Thyroid gland (tissue), 4 donors: ENCODE measurements at regions not wholly inside any gene's neighbourhood (a gene's known extent, or its start where the extent isn't known, plus 50 kb on each side); places are given as distances from the start of the nearest gene placed in this dataset.

ENCODE experiments used
- CTCF ChIP-seq, 6 experiments: fragments of 200-600 bp in 3 of 6; fragments of 450-650 bp in 3 of 6; sonication (generic) in 3 of 6; IDR thresholded peaks; one replicate each; pipeline ENCODE4 v1.5.1; 2016 to 2019; ENCODE audit warnings: antibody characterized with exemption in 6 of 6, mild to moderate bottlenecking in 2 of 6, inconsistent platforms in 1 of 6, moderate library complexity in 1 of 6
- POLR2A ChIP-seq, 2 donors: fragments of 450-650 bp; IDR thresholded peaks; one replicate each; pipeline ENCODE4 v1.6.1; 2017; ENCODE audit warnings: antibody characterized with exemption in 2 of 2, mild to moderate bottlenecking in 2 of 2, moderate library complexity in 1 of 2

DNA sequence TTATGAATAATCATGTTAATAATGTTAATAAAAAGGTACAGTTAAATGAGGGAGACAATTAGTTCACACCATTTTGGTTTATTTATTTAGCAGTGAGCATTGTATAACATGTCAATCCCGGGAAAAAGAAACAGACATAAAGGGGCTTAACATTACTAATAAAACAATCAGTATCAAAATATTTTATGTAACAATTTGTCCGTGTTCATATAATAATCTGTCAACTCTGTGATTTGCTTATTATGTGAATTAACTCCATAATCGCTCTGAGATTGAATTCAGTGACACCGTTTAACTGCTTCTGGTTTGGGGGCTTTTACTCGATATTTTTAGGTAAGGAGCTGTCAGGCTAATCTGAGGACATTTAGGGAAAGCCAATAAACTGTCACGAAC is 95.8 kb upstream of the HMGA2 start:
- TF ChIP-seq CTCF (IDR thresholded peaks at IDR 0.05) (no peak), POLR2A (IDR thresholded peaks at IDR 0.05) (no peak)
